A549 (cell line): ENCODE measurements at regions not wholly inside any gene's neighbourhood (a gene's known extent, or its start where the extent isn't known, plus 50 kb on each side); places are given as distances from the start of the nearest gene placed in this dataset.

Experiments
- ATAC-seq, 2 experiments: fragments of 200-7000 bp in 1 of 2; fragments of >200 bp in 1 of 2; cut with Nextera tagmentation in 1 of 2; cut with Tn5 transposase in 1 of 2; 3 replicates each; pipeline versions ENCODE4 v1.8.0 to v1.9.1; 2018 to 2020; ENCODE audit warnings: mild to moderate bottlenecking in 1 of 2, moderate library complexity in 1 of 2
- CTCF ChIA-PET: fragments of 300-600 bp; sonication (Branson Sonifier 250); formaldehyde crosslinking; extraction: SDS; loops from one replicate; lab custom pipeline; 2021; ENCODE audit warnings: antibody characterized with exemption, inconsistent platforms; lab: Yijun Ruan, JAX
- POLR2A ChIA-PET: fragments of 350-600 bp; formaldehyde crosslinking; extraction: SDS; loops from one replicate; lab custom pipeline; 2021; ENCODE audit warnings: antibody characterized with exemption, inconsistent platforms; lab: Yijun Ruan, JAX
- DNase-seq, 2 experiments: peaks; one replicate each; pipeline versions ENCODE4 v3.0.0 to v3.0.0-alpha.2; 2011 to 2016; ENCODE audit warnings: low read depth in 1 of 2, low spot score in 1 of 2
- FAIRE-seq: peaks from 2 replicates; lab custom pipeline; 2011; peaks lifted over from hg19 to GRCh38; lab: Jason Lieb, UNC
- H3K27ac ChIP-seq, 2 experiments: fragments of >200 bp; sonication (Bioruptor Twin); formaldehyde crosslinking; 3 replicates each; pipeline ENCODE4 v1.5.1; 2016 to 2017
- H3K4me1 ChIP-seq: fragments of >200 bp; sonication (Bioruptor Twin); formaldehyde crosslinking; 3 replicates; pipeline ENCODE4 v1.6.1; 2016
- H3K4me2 ChIP-seq: fragments of >200 bp; sonication (Bioruptor Twin); formaldehyde crosslinking; 3 replicates; pipeline ENCODE4 v1.6.1; 2016
- H3K4me3 ChIP-seq: fragments of >200 bp; sonication (Bioruptor Twin); formaldehyde crosslinking; 3 replicates; pipeline ENCODE4 v1.5.1; 2016
- H3K9me3 ChIP-seq: fragments of >200 bp; sonication (Bioruptor Twin); formaldehyde crosslinking; 3 replicates; pipeline ENCODE4 v1.6.1; 2016
- CHD4 ChIP-seq: fragments of 200-600 bp; sonication (generic); IDR thresholded peaks from 2 replicates; pipeline ENCODE4 v1.6.1; 2016; ENCODE audit warnings: antibody characterized with exemption, mild to moderate bottlenecking, borderline replicate concordance
- CTCF ChIP-seq: fragments of >200 bp; sonication (Bioruptor Twin); formaldehyde crosslinking; IDR thresholded peaks from 3 replicates; pipeline ENCODE4 v1.5.1; 2016
- FOSL2 ChIP-seq, 2 experiments: fragments of 450-650 bp in 1 of 2; fragments of >200 bp in 1 of 2; sonication (Bioruptor Twin) in 1 of 2; formaldehyde crosslinking; IDR thresholded peaks; 2 replicates each; pipeline versions ENCODE4 v1.5.0 to v1.6.1; 2016 to 2020; ENCODE audit warnings: mild to moderate bottlenecking in 1 of 2, moderate library complexity in 1 of 2
- FOXS1 ChIP-seq: fragments of 250-450 bp; sonication (Bioruptor Pico); IDR thresholded peaks from 2 replicates; pipeline ENCODE4 v1.5.0; 2020; ENCODE audit warnings: mild to moderate bottlenecking, moderate library complexity
- HES2 ChIP-seq: fragments of >200 bp; sonication (Bioruptor Twin); formaldehyde crosslinking; IDR thresholded peaks from 2 replicates; pipeline ENCODE4 v1.6.1; 2016
- HEYL ChIP-seq: fragments of 250-450 bp; sonication (Bioruptor Pico); IDR thresholded peaks from 2 replicates; pipeline ENCODE4 v1.8.0; 2021; ENCODE audit warnings: mild to moderate bottlenecking, moderate library complexity
- HOXA7 ChIP-seq: fragments of 250-450 bp; sonication (Bioruptor Pico); IDR thresholded peaks from 2 replicates; pipeline ENCODE4 v1.5.0; 2020; ENCODE audit warnings: mild to moderate bottlenecking, moderate library complexity
- HOXB5 ChIP-seq: fragments of 250-450 bp; sonication (Bioruptor Pico); IDR thresholded peaks from 2 replicates; pipeline ENCODE4 v1.5.0; 2020; ENCODE audit warnings: mild to moderate bottlenecking, moderate library complexity
- PHF8 ChIP-seq: fragments of 200-600 bp; sonication (generic); IDR thresholded peaks from 2 replicates; pipeline ENCODE4 v1.6.1; 2016; ENCODE audit warnings: low read depth, mild to moderate bottlenecking, antibody characterized with exemption, moderate library complexity, borderline replicate concordance
- RAD21 ChIP-seq, 2 experiments: fragments of >200 bp in 1 of 2; sonication (Bioruptor Twin) in 1 of 2; formaldehyde crosslinking in 1 of 2; IDR thresholded peaks in 1 of 2; conservative IDR thresholded peaks in 1 of 2; 2 replicates in 1 of 2; 3 replicates in 1 of 2; pipeline ENCODE4 v1.6.1; 2012 to 2018; ENCODE audit warnings: inconsistent platforms in 1 of 2
- RNF2 ChIP-seq: fragments of 200-600 bp; sonication (generic); IDR thresholded peaks from 2 replicates; pipeline ENCODE4 v1.6.1; 2016; ENCODE audit warnings: low read depth, mild to moderate bottlenecking, antibody characterized with exemption, moderate library complexity, borderline replicate concordance
- SMC3 ChIP-seq: fragments of >200 bp; sonication (Bioruptor Twin); formaldehyde crosslinking; IDR thresholded peaks from 3 replicates; pipeline ENCODE4 v1.6.1; 2018; ENCODE audit warnings: inconsistent platforms
- SREBF2 ChIP-seq: fragments of 450-650 bp; IDR thresholded peaks from 2 replicates; pipeline ENCODE4 v1.6.1; 2014; ENCODE audit warnings: mild to moderate bottlenecking, moderate library complexity
- WGBS: methylation state at CpG from one replicate; pipeline ENCODE4 v1.1.6; 2017; ENCODE audit errors: missing lambda C conversion rate; 5-methylcytosine and 5-hydroxymethylcytosine counted together

DNA sequence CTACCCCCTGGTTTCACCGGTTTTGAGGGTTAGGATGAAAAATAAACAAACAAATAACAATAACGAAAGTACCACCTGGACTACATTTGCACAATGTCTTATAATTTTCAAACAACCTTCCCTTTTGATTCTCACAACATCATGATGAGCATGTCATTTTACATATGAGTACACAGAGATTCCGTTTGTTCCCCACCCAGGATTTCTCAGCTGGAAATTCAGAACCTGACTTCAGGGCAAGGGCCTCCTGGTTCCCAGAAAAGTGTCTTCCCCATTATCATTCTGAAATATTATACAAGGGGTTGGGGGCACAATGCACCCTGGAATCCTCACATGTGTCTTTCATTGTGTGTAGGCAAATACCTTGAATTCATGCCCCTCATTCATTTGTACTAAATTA lies 135.8 kb upstream of the NOCT start:
- Histone ChIP-seq H3K4me2 (no peak overlapping the region), H3K4me1 (peaks cover 13% of the 10 kb centered on the region), H3K27ac (no peak overlapping the region), H3K9me3 (no peaks in the 10 kb centered on the region), H3K4me3 (no peak overlapping the region)
- POLR2A ChIA-PET: interaction anchor here (0.6 kb wide), 1 partner anchor 17 kb away, joined by 4 read pairs; no protein-coding TSS in a partner anchor
- CTCF ChIA-PET: interaction anchor here (1.3 kb wide), 1 partner anchor 9 kb away, joined by 4 read pairs; no protein-coding TSS in a partner anchor
- WGBS: 81% methylated on average over 3 of the region's 3 CpGs
- ATAC-seq: no peak
- DNase-seq: no peak
- no peak for FAIRE-seq
- TF ChIP-seq PHF8 (no peak), HEYL (no peak), RNF2 (no peak), HOXA7 (CRISPR knock-in tag) (no peak), HOXB5 (no peak)

GRCh38 chr4:138875891-138876608 lies 139.5 kb upstream of the NOCT start:
- POLR2A ChIA-PET: interaction anchor here (1.0 kb wide), 1 partner anchor 36 kb away, joined by 3 read pairs; no protein-coding TSS in a partner anchor
- peak overlapping the region; percentile 48 for H3K4me2 ChIP-seq
- 43% methylated on average over 10 of the region's 10 CpGs for WGBS
- CTCF ChIA-PET: interaction anchor here (1.2 kb wide), 1 partner anchor 43 kb away, joined by 4 read pairs; no protein-coding TSS in a partner anchor
- DNase-seq: peak in 1 of 2 experiments; percentile 67
- H3K9me3 ChIP-seq: no peaks in the 10 kb centered on the region
- TF ChIP-seq FOXS1 (CRISPR knock-in tag) (no peak), FOSL2 (IDR thresholded peaks at IDR 0.05) (no peak), FOSL2 (CRISPR knock-in tag; IDR thresholded peaks at IDR 0.05) (peak; percentile 32; the same call in 1 of the 2 replicates)
- peaks cover 13% of the 10 kb centered on the region for H3K4me1 ChIP-seq
- no peak overlapping the region for H3K4me3 ChIP-seq
- peak; percentile 66 to 86; a peak in 4 of 6 replicates for ATAC-seq
- FAIRE-seq: no peak
- H3K27ac ChIP-seq: peak overlapping the region; percentile 40 to 66

DNA sequence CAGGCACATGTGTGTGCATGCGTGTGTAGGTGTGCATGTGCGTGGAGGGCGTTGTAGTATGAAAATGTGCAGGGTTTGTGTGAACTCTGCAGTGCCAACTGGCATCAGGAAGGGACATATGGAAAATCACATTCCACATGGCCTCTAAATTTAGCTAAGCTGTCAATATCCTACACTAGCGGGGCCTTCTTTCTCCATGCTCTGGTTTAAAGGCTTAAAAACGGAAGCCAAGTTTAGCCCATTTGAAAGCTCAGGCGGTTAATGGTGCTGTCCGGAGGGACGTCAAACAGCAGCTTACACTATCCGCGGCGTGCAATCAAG lies 144.1 kb upstream of the NOCT start:
- H3K27ac ChIP-seq: no peak overlapping the region
- no peak for DNase-seq
- POLR2A ChIA-PET: no interaction called here

GRCh38 chr4:138870737-138871554 lies 144.6 kb upstream of the NOCT start:
- ChIA-PET CTCF (interaction anchor here (1.0 to 2.1 kb wide), 25 partner anchors 9 to 1138 kb away, joined by 3 to 19 read pairs (median 5); no protein-coding TSS in a partner anchor), POLR2A (no interaction called here)
- H3K4me2 ChIP-seq: peak overlapping the region; percentile 44; the same call in 2 of the 3 replicates
- peak; percentile 67 to 81 for ATAC-seq
- peak; percentile 33 to 67 for DNase-seq
- TF ChIP-seq SMC3 (peak; percentile 76), RAD21 (conservative IDR thresholded peaks at IDR 0.05 in 1 of 2, IDR thresholded peaks at IDR 0.05 in 1 of 2) (peak; percentile 84 to 86), CTCF (peak; percentile 69), HES2 (no peak), CHD4 (no peak)
- H3K9me3 ChIP-seq: no peaks in the 10 kb centered on the region
- FAIRE-seq: no peak
- H3K27ac ChIP-seq: no peak overlapping the region
- H3K4me1 ChIP-seq: peaks cover 6% of the 10 kb centered on the region
- WGBS: 8% methylated on average over 9 of the region's 9 CpGs
- H3K4me3 ChIP-seq: no peak overlapping the region

More for the DNA sequence above, 144.1 kb upstream of the NOCT start:
- Histone ChIP-seq H3K9me3 (no peaks in the 10 kb centered on the region), H3K4me3 (no peak overlapping the region), H3K4me1 (peaks cover 11% of the 10 kb centered on the region), H3K4me2 (no peak overlapping the region)
- TF ChIP-seq SREBF2: no peak
- 64% methylated on average over 11 of the region's 11 CpGs for WGBS
- no peak for FAIRE-seq
- CTCF ChIA-PET: interaction anchor here (1.0 to 2.1 kb wide), 24 partner anchors 8 to 1138 kb away, joined by 3 to 19 read pairs (median 5); no protein-coding TSS in a partner anchor
- no peak for ATAC-seq
